Astrocyte of the spinal cord (primary cell): ENCODE measurements at regions not wholly inside any gene's neighbourhood (a gene's known extent, or its start where the extent isn't known, plus 50 kb on each side); places are given as distances from the start of the nearest gene placed in this dataset.
"Not testable (repeated sequence)": the region's sequence is repeated elsewhere in the genome, so short reads cannot be mapped to it uniquely, and the experiment has no call there.

ENCODE experiments used
- DNase-seq: peaks from one replicate; pipeline ENCODE4 v3.0.0; 2011; ENCODE audit warnings: low read depth, low spot score
- H3K4me3 ChIP-seq: 2 replicates; pipeline ENCODE4 v1.5.1; 2011; ENCODE audit warnings: low read depth, mild to moderate bottlenecking, low read length, moderate library complexity
- CTCF ChIP-seq: IDR thresholded peaks from 2 replicates; pipeline ENCODE4 v1.5.1; 2012; ENCODE audit warnings: low read depth, mild to moderate bottlenecking, low read length, inconsistent platforms
- in situ Hi-C: cut with HindIII; loops from 2 replicates; pipeline ENCODE4 v1.10.0; 2017; ENCODE audit warnings: low sequenced_read_pairs

DNA sequence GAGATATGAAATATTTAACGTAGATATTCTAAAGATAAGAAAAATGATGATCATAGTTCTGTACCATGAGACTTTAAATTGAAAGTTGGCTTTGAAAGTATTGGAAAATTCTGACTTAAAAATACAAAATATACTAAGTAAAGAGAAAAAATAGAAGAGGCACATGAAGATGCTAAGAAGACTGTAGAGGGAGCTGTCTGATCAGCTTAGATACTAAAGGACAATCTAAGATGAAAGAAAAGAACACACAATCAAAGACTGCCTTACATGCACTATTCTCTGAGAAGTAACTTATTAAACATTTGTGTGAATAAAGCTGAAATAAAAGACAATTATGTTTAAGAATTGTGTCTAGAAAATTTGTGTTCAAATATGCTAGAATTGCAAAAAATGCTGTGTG, 55.1 kb downstream of the RBMXL2 start:
- TF ChIP-seq CTCF, result no peak
- DNase-seq, result peak; percentile 22
- no peak overlapping the region for H3K4me3 ChIP-seq
- in situ Hi-C loops, result no loop called here

GRCh38 chr11:7150104-7150503, 61.3 kb downstream of the RBMXL2 start:
- in situ Hi-C loops, DNase-seq, H3K4me3 ChIP-seq: not testable (repeated sequence)

DNA sequence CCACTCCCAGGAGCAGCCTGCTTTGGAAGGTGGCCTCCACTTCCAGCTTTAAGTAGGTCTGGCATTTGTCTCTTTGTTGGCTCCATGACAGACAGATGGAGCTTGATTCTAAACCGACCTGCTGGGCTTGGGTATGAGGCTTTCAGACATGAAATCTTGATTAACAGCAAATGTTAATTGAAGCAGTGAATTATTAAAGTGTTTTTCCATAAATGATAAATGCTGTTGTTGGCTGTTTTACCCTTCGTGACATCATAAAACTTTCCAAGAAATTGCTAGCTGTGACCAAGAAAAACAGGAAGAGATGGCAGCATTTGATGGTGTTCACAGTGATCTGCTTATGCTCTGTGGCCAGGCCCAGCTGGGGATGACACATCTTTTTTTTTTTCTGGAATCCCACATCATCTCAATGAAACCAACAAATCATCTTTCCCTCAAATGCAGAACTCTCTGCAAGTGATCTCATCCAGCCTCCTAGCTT, 66.1 kb downstream of the RBMXL2 start:
- in situ Hi-C loops, result no loop called here
- TF ChIP-seq CTCF, result no peak
- DNase-seq, result no peak
- H3K4me3 ChIP-seq, result no peak overlapping the region

DNA sequence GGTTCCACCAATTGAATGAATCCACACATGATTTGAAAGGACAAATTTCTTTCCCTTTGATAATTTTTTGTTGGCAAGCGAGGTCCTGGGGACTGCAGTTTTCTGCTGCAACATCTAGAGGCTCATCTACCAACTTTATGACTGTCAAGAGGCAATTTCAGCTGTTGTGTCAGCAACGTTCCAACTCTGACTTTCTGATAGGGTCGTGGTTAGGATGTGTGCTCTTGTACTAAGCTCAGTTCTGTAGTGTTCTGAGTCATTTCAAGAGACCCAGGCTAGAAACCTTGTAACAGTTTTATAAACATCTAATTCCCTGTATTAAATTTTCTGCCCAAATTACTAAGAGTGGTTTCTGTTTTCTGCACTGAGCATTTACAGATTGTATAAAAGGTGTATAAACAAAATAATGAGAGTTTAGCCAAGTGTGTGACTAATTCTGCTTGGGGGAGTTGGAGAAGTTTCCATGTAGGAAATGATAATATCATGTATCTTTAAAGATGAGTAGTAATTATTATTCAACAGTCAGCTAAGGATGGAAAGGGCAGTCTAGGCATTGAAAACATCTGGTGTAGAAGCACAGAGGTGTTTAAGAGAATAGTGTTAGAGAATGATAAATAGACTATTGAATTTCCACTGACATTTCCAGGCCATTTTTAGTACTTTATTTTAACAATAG, 72.2 kb downstream of the RBMXL2 start:
- H3K4me3 ChIP-seq, result no peak overlapping the region
- in situ Hi-C loops, result no loop called here
- TF ChIP-seq CTCF, result no peak
- DNase-seq, result no peak

DNA sequence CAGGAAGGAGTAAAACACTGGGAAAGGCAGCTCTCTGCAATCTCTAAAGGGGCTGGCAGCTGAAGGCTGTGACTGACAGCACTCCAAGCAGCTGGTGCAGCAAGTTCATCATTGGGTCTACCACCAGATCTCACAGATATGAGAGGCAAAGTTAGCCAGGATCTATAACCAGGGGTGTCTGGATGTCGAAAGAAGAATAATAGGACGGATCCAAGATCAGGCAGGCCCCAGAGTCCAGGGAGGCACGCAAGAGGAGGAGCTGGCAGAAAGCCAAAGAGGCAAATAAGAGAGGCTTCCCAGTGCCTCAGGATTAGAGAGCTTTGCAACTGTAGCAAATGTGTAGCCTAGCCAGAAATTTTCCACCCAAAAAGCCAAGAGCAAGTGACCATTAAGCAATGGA, 77.1 kb downstream of the RBMXL2 start:
- DNase-seq, result no peak

DNA sequence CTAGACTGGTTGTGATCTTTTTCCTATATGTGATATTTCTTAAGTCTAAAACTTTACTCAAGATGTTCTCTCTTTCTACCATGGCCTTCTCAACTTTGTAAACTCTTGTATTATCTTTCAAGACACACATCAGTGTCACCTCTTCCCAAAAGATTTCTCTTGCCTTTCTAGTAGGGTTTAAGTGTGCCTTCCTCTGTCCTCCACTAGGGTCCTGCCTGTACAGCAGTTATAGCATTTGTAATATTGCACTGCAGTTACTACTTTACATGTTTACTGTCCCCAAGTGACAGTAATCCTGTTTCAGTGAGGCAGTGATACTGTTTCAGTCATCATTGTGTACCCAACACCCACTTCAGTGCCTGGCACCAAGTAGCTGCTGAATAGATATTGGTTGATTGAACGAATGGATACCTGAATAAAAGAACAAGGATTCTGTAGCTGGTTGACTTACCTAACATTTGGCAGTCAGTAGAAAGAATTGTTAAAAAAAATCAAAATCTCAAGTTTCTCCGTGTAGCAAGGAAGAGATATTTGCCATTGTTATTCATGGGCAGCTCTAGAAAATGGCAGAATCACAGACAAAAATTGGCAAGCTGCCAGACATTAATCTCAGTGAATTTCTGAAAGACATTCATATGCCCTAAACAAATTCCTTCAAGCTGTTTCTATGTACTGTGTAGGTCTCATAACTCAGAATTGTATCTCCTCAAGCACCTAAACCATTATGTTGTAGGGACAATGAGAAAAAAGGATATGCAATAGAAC, 79.4 kb downstream of the RBMXL2 start:
- no peak for DNase-seq
- H3K4me3 ChIP-seq, result no peak overlapping the region
- TF ChIP-seq CTCF, result peak; percentile 1
- in situ Hi-C loops, result no loop called here

More for the DNA sequence above, 77.1 kb downstream of the RBMXL2 start:
- no peak overlapping the region for H3K4me3 ChIP-seq
- in situ Hi-C loops, result no loop called here
- no peak for TF ChIP-seq CTCF

- in situ Hi-C loops, result no loop called here
- TF ChIP-seq CTCF, result no peak
- DNase-seq, result no peak
- no peak overlapping the region for H3K4me3 ChIP-seq
Observed at GRCh38 chr11:7168741-7168990, 79.9 kb downstream of the RBMXL2 start.
